CD4-positive, alpha-beta T cell (primary cell): ENCODE measurements at regions not wholly inside any gene's neighbourhood (a gene's known extent, or its start where the extent isn't known, plus 50 kb on each side); places are given as distances from the start of the nearest gene placed in this dataset.

Source experiments
- ATAC-seq: fragments of 200-7000 bp; cut with Tn5 transposase; one replicate; pipeline ENCODE4 v1.10.0; 2022; ENCODE audit warnings: mild to moderate bottlenecking; ENCODE audit not compliant: poor library complexity
- CTCF ChIA-PET: fragments of 350-600 bp; sonication (Branson Sonifier 250); formaldehyde crosslinking; loops from one replicate; lab custom pipeline; 2021; ENCODE audit warnings: antibody characterized with exemption, inconsistent platforms; lab: Charles Lee
- POLR2A ChIA-PET: fragments of 350-600 bp; sonication (Branson Sonifier 250); formaldehyde crosslinking; loops from one replicate; lab custom pipeline; 2021; ENCODE audit warnings: antibody characterized with exemption, inconsistent platforms; lab: Charles Lee
- DNase-seq, 14 experiments: peaks; one replicate each; pipeline ENCODE4 v3.0.0-alpha.2; 2013 to 2020; ENCODE audit warnings: mixed read lengths in 2 of 14
- H3K27ac ChIP-seq, 2 donors: one replicate each; pipeline versions ENCODE4 v1.5.1 to v1.7.0; 2013; ENCODE audit warnings: low read length in 2 of 2, low read depth in 1 of 2, mild to moderate bottlenecking in 1 of 2
- H3K27me3 ChIP-seq, 2 experiments: 1 replicate in 1 of 2; 2 replicates in 1 of 2; pipeline versions ENCODE4 v1.6.1 to v1.7.0; 2013; ENCODE audit warnings: low read length in 2 of 2, control low read depth in 1 of 2, mild to moderate bottlenecking in 1 of 2, moderate library complexity in 1 of 2; ENCODE audit not compliant: insufficient read depth in 2 of 2, control insufficient read depth in 1 of 2
- H3K36me3 ChIP-seq: one replicate; pipeline ENCODE4 v1.6.1; 2013; ENCODE audit warnings: low read length, control low read depth; ENCODE audit not compliant: insufficient read depth
- H3K4me1 ChIP-seq: one replicate; pipeline ENCODE4 v1.6.1; 2013; ENCODE audit warnings: low read length, control low read depth; ENCODE audit not compliant: insufficient read depth
- H3K4me3 ChIP-seq: one replicate; pipeline ENCODE4 v1.5.1; 2013; ENCODE audit warnings: mild to moderate bottlenecking, low read length, moderate library complexity
- H3K9me3 ChIP-seq, 2 experiments: 1 replicate in 1 of 2; 2 replicates in 1 of 2; pipeline versions ENCODE4 v1.6.1 to v1.7.0; 2013; ENCODE audit warnings: low read length in 2 of 2, mild to moderate bottlenecking in 2 of 2, control low read depth in 1 of 2, moderate library complexity in 1 of 2; ENCODE audit not compliant: control insufficient read depth in 1 of 2, insufficient read depth in 1 of 2
- H3K27ac Mint-ChIP-seq: one replicate; pipeline ENCODE4 v1.8.0; 2020; ENCODE audit warnings: mixed read lengths
- H3K27me3 Mint-ChIP-seq: one replicate; pipeline ENCODE4 v1.8.0; 2021; ENCODE audit warnings: mixed read lengths
- H3K36me3 Mint-ChIP-seq: one replicate; pipeline ENCODE4 v1.8.0; 2021; ENCODE audit warnings: low read depth, mixed read lengths
- H3K4me1 Mint-ChIP-seq: one replicate; pipeline ENCODE4 v1.8.0; 2021; ENCODE audit warnings: low read depth, mixed read lengths
- H3K4me3 Mint-ChIP-seq: one replicate; pipeline ENCODE4 v1.8.0; 2020; ENCODE audit warnings: mild to moderate bottlenecking, mixed read lengths
- H3K9me3 Mint-ChIP-seq: one replicate; pipeline ENCODE4 v1.8.0; 2020; ENCODE audit warnings: mixed read lengths
- CTCF ChIP-seq: fragments of 200-600 bp; IDR thresholded peaks from one replicate; pipeline ENCODE4 v1.8.0; 2022; ENCODE audit warnings: antibody characterized with exemption, mild to moderate bottlenecking
- intact Hi-C, 2 experiments: fragments of 100-400 bp; cut with DNase I in 1 of 2; cut with micrococcal nuclease in 1 of 2; formaldehyde crosslinking; loops; one replicate each; pipeline versions ENCODE4 v1.15.1 to v1.9.0; 2023 to 2025; cut with DNase I, micrococcal nuclease

- H3K4me3 Mint-ChIP-seq, result no peak overlapping the region
- H3K36me3 Mint-ChIP-seq, result no peaks in the 10 kb centered on the region
- H3K9me3 Mint-ChIP-seq, result no peaks in the 10 kb centered on the region
- Histone ChIP-seq H3K27ac (no peak overlapping the region), H3K9me3 (peaks cover 0 to 3% of the 10 kb centered on the region in 2 experiments), H3K4me1 (peaks cover 6% of the 10 kb centered on the region), H3K27me3 (peaks cover 0 to 4% of the 10 kb centered on the region in 2 experiments), H3K36me3 (no peaks in the 10 kb centered on the region), H3K4me3 (no peak overlapping the region)
- ChIA-PET CTCF (interaction anchor here (0.9 to 1.5 kb wide), 3 partner anchors 9 to 37 kb away, joined by 3 to 6 read pairs (median 3); no protein-coding TSS in a partner anchor), POLR2A (interaction anchor here (1.1 kb wide), 1 partner anchor 28 kb away, joined by 3 read pairs; no protein-coding TSS in a partner anchor)
- H3K27ac Mint-ChIP-seq, result no peak overlapping the region
- peak; percentile 96 for TF ChIP-seq CTCF
- DNase-seq, result peak; percentile 40 to 73 (median 49)
- ATAC-seq, result peak; percentile 32
- H3K4me1 Mint-ChIP-seq, result peaks cover 5% of the 10 kb centered on the region
- H3K27me3 Mint-ChIP-seq, result peaks cover 22% of the 10 kb centered on the region
- intact Hi-C loops, result loop anchor here in 1 of 2 experiments (2.0 to 5.0 kb wide), 2 partner anchors 1282 to 1521 kb away; no protein-coding TSS in a partner anchor
These were observed 164.9 kb downstream of the DHX15 start for GRCh38 chr4:24419181-24420034.

GRCh38 chr4:24417206-24417605, 167.1 kb downstream of the DHX15 start:
- intact Hi-C loops, result loop anchor here in 1 of 2 experiments (5.0 kb wide), 1 partner anchor 1280 kb away; no protein-coding TSS in a partner anchor
- no peak for ATAC-seq
- peaks cover 26% of the 10 kb centered on the region for H3K27me3 Mint-ChIP-seq
- Histone ChIP-seq H3K36me3 (no peaks in the 10 kb centered on the region), H3K27ac (no peak overlapping the region), H3K9me3 (peaks cover 0 to 3% of the 10 kb centered on the region in 2 experiments), H3K4me3 (no peak overlapping the region), H3K4me1 (peaks cover 6% of the 10 kb centered on the region), H3K27me3 (peaks cover 0 to 4% of the 10 kb centered on the region in 2 experiments)
- no peaks in the 10 kb centered on the region for H3K36me3 Mint-ChIP-seq
- H3K4me3 Mint-ChIP-seq, result no peak overlapping the region
- no peaks in the 10 kb centered on the region for H3K9me3 Mint-ChIP-seq
- DNase-seq, result no peak
- TF ChIP-seq CTCF, result no peak
- no peak overlapping the region for H3K27ac Mint-ChIP-seq
- ChIA-PET CTCF (no interaction called here), POLR2A (no interaction called here)
- peaks cover 5% of the 10 kb centered on the region for H3K4me1 Mint-ChIP-seq

GRCh38 chr4:24416293-24416692, 168.1 kb downstream of the DHX15 start:
- ChIA-PET POLR2A (no interaction called here), CTCF (no interaction called here)
- DNase-seq (no peak), ATAC-seq (no peak)
- Mint-ChIP-seq H3K36me3 (no peaks in the 10 kb centered on the region), H3K9me3 (no peaks in the 10 kb centered on the region), H3K27me3 (peaks cover 26% of the 10 kb centered on the region), H3K4me3 (no peak overlapping the region), H3K27ac (no peak overlapping the region), H3K4me1 (peaks cover 5% of the 10 kb centered on the region)
- H3K9me3 ChIP-seq, result peaks cover 0 to 3% of the 10 kb centered on the region in 2 experiments
- peaks cover 0 to 4% of the 10 kb centered on the region in 2 experiments for H3K27me3 ChIP-seq
- no peak overlapping the region for H3K27ac ChIP-seq
- peaks cover 6% of the 10 kb centered on the region for H3K4me1 ChIP-seq
- intact Hi-C loops, result loop anchor here in 1 of 2 experiments (5.0 kb wide), 1 partner anchor 1279 kb away; no protein-coding TSS in a partner anchor
- no peak for TF ChIP-seq CTCF
- no peak overlapping the region for H3K4me3 ChIP-seq
- no peaks in the 10 kb centered on the region for H3K36me3 ChIP-seq
